GM12875 (cell line): ENCODE measurements at regions not wholly inside any gene's neighbourhood (a gene's known extent, or its start where the extent isn't known, plus 50 kb on each side); places are given as distances from the start of the nearest gene placed in this dataset.
"Not testable (repeated sequence)": the region's sequence is repeated elsewhere in the genome, so short reads cannot be mapped to it uniquely, and the experiment has no call there.

Source experiments
- H3K4me3 ChIP-seq: one replicate; pipeline ENCODE4 v1.5.1; 2011; ENCODE audit warnings: low read depth, low read length, control low read depth
- CTCF ChIP-seq: IDR thresholded peaks from 2 replicates; pipeline ENCODE4 v1.5.1; 2011; ENCODE audit warnings: low read depth, mild to moderate bottlenecking, control low read depth, inconsistent platforms, low read length, moderate library complexity, borderline replicate concordance; ENCODE audit not compliant: insufficient read depth

- TF ChIP-seq CTCF = no peak
- no peak overlapping the region for H3K4me3 ChIP-seq
Measured at GRCh38 chr22:33142282-33143055, 84.3 kb upstream of the SYN3 start.

DNA sequence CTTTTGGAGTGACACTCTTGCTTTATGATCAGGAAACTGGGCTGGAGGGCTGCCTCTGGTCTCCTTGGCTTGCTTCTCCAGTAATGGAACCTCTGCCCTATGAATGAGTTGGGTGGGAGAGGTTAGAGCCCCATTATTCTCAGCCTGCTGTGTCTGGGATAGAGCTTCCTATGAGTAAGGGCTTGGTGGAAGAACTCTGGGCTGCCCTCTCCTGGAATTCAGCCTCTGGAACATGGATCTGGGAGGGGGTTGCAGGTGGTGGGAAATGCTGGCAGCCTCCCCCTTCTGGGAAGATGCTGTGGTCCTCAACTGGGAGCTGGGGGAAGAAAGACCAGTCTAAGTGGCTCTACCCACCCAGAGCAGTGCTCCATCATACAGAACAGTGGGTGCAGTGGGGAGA is 81.8 kb upstream of the SYN3 start:
- no peak for TF ChIP-seq CTCF
- H3K4me3 ChIP-seq = no peak overlapping the region

DNA sequence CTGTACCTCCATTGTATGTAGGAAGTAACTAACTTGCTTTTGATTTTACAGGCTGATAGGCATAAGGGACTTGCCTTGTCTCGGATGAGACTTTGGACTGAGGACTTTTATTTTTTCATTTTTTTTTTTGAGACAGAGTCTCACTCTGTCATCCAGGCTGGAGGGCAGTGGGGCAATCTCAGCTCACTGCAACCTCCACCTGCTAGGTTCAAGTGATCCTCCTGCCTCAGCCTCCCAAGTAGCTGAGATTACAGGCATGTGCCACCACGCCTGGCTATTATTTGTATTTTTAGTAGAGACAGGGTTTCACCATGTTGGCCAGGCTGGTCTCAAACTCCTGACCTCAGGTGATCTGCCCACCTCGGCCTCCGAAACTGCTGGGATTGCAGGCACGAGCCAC is 80.2 kb upstream of the SYN3 start:
- not testable (repeated sequence) for H3K4me3 ChIP-seq

DNA sequence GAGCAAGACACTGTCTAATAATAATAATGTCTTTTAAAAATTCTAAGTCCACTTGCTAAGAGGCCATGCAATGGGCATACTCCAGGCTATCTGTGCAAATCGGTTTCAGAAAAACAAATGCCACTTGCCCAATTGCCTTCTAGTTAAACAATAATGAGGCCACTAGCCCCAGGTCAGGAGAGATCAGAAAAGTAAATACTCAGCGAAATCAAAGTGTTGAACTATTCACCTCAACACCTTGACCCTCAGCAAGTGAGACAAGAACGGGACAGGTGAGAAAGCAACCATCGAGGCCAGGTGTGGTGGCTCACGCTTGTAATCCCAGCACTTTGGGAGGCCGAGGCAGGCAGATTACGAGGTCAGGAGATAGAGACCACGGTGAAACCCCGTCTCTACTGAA is 72.3 kb upstream of the SYN3 start:
- no peak for TF ChIP-seq CTCF
- no peak overlapping the region for H3K4me3 ChIP-seq

DNA sequence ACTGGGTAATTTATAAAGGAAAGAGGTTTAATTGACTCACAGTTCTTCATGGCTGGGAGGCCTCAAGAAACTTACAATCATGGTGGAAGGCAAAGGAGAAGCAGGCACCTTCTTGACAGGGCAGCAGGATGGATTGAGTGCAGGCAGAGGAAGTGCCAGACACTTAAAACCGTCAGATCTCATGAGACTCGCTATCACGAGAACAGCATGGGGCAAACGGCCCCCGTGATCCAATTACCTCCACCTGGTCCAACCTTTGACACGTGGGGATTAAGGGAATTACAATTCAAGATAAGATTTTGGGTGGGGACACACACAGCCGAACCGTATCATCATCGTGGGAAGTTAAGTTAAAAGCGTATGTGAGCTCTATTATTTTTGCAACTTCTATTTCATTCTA is 71.4 kb upstream of the SYN3 start:
- H3K4me3 ChIP-seq = no peak overlapping the region

DNA sequence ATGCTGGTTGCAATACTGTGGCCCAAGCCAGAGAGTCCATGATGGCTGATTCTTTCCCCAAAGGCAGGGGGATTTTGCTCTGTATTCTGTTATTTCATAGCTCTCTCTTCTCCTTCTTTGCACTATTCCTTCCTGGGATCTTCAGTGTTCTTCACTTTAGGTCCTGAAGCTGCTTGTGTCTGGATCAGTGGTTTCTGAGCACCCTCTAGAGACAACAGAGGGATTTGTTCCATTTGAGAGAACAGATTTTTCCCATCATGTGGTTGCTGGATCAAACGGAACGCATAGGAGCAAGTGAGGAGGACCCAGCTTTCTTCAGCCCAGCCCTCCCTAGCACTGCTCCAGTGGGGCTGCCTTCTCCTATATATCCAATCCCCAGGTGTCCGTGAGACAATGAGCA is 68.7 kb upstream of the SYN3 start:
- H3K4me3 ChIP-seq = no peak overlapping the region
- no peak for TF ChIP-seq CTCF

More for the DNA sequence above, 71.4 kb upstream of the SYN3 start:
- TF ChIP-seq CTCF = no peak

DNA sequence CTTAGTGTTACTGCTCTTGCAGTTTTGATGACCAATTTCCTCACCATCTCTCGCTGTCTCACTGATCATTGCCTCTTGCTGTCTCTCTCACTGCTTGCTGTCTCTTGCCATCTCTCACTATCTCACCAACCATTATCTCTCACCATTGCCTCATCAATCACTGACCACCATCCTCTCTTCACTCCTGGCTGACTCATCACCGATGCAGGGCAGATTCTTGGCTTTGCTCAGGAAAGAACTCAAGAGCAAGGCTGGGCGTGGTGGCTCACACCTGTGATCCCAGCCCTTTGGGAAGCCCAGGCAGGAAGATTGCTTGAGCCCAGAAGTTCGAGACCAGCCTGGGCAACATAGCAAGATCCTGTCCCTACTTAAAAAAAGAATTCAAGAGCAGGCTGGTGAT is 66.3 kb upstream of the SYN3 start:
- no peak overlapping the region for H3K4me3 ChIP-seq
- TF ChIP-seq CTCF = no peak

- H3K4me3 ChIP-seq = not testable (repeated sequence)
Measured at GRCh38 chr22:33122439-33122838, 64.3 kb upstream of the SYN3 start.
